Sciatic nerve (tissue), 2 donors: ENCODE measurements at regions not wholly inside any gene's neighbourhood (a gene's known extent, or its start where the extent isn't known, plus 50 kb on each side); places are given as distances from the start of the nearest gene placed in this dataset.
"Not testable (repeated sequence)": the region's sequence is repeated elsewhere in the genome, so short reads cannot be mapped to it uniquely, and the experiment has no call there.

Experiments used
- ATAC-seq: fragments of 200-7000 bp; cut with Tn5 transposase; one replicate; pipeline ENCODE4 v1.9.1; 2020; ENCODE audit warnings: mild to moderate bottlenecking, moderate library complexity
- DNase-seq: peaks from one replicate; pipeline ENCODE4 v3.0.0-alpha.2; 2020; ENCODE audit warnings: low spot score
- intact Hi-C: fragments of 100-400 bp; cut with DNase I; formaldehyde crosslinking; loops from one replicate; pipeline ENCODE4 v1.14.2; 2022
- donor health status: DM: no; HTN: no; CAD: no.
- donor health status: DM: no; HTN: no; CAD: no.

DNA sequence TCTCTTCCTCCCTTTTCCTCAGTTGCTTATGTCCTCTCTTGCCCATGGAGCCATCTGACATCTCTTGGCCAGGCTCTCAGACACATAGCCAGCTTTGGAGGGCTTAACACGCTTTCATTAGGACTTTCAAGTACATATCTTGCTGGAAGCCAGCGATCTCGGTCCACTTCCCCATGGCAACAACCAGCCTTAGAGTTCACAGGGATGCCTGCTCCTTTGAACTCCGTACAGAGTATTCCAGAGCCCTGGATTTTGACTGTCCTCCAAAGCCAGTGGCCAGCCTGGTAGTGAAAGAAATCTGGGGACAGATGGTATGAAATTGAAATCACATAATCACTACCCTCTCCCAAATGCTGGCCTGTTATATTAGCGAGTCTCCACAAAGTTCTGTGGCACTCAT lies 370.5 kb upstream of the NPVF start:
- no peak for ATAC-seq
- intact Hi-C loops, result no loop called here
- DNase-seq, result no peak

DNA sequence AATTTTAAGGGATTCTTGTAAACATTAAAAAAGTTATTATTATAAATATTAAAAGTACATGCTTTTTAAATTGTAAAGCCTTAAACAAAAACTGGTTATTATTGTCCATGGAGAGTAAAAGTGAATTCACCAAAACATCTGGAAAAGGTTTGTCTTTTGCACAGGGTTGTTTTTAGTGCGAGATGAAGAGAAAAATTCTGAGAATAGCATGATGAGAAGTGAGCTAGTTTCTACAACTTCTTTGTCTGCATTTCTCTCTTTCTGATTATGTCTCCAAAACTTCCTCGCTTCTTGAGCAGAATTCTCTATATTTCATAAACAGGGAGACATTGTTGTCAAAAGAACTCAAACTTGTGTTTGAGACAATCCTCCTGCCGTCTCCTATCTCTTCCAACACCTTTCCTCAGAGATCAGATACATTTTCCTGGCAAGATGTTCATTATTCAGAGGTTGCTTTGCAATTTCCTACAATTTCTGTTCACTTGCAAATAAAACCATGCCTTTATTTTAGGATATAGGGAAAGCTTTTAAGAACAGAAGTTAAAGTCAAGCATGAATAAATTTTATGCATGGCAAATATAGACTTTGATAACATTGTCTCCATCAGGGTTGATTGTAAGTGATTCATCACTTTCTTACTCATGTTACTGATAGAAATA lies 372.1 kb upstream of the NPVF start:
- intact Hi-C loops, result no loop called here
- ATAC-seq (no peak), DNase-seq (no peak)

DNA sequence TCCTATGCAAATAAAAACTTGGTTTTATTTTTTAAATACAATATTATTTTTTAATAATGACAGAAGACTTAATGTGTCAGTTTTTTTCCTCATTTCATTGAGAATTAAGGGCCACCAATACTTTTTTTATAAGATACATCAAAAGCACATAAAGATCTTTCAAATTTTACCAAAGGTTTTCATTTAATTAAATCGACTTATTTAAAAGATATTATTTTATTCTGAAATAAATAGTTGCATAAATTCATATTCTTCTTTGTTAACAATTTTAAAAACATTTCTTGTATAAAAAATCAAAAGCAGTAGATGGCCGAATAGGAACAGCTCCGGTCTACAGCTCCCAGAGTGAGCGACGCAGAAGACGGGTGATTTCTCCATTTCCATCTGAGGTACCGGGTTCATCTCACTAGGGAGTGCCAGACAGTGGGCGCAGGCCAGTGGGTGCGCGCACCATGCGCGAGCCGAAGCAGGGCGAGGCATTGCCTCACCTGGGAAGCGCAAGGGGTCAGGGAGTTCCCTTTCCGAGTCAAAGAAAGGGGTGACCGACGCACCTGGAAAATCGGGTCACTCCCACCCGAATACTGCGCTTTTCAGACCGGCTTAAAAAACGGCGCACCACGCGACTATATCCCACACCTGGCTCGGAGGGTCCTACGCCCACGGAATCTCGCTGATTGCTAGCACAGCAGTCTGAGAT lies 374.6 kb upstream of the NPVF start:
- ATAC-seq, intact Hi-C loops, DNase-seq: not testable (repeated sequence)

DNA sequence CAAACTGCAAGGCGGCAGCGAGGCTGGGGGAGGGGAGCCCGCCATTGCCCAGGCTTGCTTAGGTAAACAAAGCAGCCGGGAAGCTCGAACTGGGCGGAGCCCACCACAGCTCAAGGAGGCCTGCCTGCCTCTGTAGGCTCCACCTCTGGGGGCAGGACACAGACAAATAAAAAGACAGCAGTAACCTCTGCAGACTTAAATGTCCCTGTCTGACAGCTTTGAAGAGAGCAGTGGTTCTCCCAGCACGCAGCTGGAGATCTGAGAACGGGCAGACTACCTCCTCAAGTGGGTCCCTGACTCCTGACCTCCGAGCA lies 375.1 kb upstream of the NPVF start:
- DNase-seq, intact Hi-C loops, ATAC-seq: not testable (repeated sequence)

DNA sequence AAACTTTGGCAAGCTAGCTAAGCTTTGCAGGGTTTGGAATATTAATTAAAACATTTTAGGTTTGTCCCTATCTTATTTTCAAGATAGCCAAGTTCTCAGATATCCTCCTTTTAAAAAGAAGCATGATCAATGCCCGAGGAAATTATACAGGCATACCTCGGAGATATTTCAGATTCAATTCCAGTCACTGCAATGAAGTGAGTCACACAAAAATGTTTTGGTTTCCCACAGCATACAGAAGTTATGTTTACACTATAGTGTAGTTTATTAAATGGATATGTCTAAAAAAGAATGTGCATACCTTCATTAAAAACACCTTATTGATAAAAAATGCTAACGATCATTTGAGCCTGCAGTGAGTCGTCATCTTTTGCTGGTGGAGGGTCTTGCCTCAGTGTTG lies 382.9 kb upstream of the NPVF start:
- intact Hi-C loops, result no loop called here
- no peak for DNase-seq
- no peak for ATAC-seq

DNA sequence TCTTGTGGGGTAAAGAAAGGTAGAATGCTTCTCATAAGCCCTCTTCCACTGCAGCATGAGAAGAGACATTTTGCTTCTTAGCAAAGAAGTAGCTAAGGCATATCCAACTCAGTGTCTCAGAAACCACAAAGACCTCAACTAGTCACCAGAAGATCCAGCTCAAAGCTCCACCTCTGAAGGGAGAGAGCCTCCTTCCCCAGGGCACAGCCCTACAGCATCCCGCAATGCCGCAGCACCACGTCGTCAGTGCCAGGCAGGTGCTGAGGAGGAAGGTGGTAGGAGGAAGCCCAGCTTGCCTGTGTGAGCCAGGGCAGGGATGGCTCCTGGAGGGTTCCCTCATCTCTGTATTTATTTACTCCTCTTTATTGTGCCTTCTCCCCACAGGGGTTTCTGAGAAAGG lies 385.6 kb upstream of the NPVF start:
- DNase-seq (no peak), ATAC-seq (no peak)
- intact Hi-C loops, result no loop called here

DNA sequence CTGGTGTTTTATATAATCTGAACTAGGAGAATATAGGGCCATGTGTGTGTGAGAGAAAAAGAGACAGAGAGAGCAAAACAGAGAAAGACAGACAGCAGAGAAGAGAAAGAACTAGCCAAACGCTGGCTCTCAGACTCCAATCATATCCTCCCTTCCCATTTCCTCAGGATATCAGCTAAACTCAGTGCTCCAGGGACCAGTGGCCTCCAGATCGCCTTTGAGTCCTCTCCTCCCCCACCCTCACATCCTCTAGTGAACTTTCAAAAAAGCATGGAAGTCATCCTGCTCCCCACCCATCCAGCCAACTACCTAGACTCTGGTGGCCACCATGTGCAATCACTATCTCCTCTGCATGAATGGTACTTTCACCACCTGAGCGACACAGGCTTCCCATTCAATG lies 386.1 kb upstream of the NPVF start:
- intact Hi-C loops, result no loop called here
- ATAC-seq, result peak; percentile 31
- no peak for DNase-seq

DNA sequence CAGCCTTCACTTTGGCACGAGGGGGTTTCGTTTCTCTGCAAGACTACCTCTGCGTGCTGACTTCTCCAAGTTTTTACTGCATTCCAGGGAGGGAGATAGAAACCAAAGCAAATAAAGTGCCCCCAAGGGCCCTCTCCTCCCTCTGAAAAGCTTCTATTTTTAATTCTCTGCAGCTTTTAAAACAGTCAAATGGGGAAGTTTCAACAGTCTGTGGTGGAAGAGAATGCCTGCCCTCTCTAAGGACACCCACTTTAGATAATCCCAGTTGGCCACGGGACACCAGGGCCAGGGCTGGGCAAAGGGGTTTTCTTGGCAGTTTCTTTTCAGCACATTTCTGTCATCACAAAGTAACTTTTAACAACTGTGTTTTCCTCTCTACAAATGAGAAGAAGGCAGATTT lies 386.7 kb upstream of the NPVF start:
- ATAC-seq, result peak; percentile 77
- intact Hi-C loops, result no loop called here

DNA sequence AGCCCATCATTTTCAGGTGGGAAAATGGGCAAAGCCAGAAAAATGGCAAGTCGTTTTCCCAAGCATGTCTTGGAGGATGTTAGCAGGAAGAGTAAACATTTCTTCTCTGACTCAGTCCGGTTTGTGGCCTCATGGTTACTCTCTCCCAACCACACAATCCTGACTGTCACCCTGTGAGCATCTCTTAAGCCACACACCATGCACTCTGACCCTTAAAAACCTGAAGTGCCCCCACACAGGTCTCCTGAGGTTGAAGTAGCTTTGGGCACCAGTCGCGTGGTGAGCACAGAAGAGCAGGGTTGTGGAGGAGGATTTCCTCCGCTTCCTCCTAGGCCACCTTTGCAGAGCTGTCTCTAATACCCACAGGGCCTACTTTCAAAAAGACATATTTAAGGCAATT lies 387.3 kb upstream of the NPVF start:
- no peak for ATAC-seq
- no peak for DNase-seq
- intact Hi-C loops, result no loop called here

More for the DNA sequence above, 386.7 kb upstream of the NPVF start:
- no peak for DNase-seq

DNA sequence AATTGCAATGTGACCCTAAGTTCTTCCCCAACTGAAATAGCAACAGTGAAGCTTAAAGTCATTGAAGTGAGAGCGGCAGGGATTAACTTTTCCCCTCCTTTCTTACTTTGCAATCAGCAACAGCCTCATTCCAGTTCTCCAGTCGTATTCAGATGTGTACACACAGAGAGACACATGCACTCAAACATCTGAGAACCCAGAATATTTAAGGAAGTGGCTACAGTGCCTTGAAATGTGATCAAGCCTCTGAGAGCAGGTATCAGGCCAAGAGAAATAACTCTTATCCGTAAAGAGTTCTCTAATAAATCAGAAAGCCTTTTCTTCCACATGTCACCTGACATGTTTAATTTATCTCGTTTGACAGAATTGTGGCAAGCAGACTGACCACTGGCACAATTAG lies 388.9 kb upstream of the NPVF start:
- intact Hi-C loops, result no loop called here
- no peak for ATAC-seq
- no peak for DNase-seq

- DNase-seq, result no peak
- intact Hi-C loops, result no loop called here
- ATAC-seq, result no peak
These were observed 389.4 kb upstream of the NPVF start for GRCh38 chr7:25617673-25618072.

DNA sequence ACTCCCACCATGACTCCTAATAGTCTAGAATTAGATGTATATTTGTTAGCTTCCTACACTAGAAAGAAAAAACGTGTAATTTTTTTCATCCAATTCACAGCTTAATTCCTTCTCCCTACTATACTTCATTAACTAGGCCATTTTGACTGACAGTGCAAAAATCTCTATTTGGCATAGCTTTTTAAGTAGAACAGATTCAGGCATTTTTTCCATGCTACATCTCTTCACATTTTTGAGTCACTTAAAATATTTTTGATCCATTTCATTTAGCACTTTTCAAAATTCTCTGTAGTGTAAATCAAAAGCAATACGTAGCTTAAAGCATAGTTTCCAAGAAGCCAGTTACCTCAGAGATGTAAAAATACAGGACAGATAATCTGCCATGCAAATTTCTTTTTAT lies 391.1 kb upstream of the NPVF start:
- DNase-seq (no peak), ATAC-seq (no peak)
- intact Hi-C loops, result no loop called here

DNA sequence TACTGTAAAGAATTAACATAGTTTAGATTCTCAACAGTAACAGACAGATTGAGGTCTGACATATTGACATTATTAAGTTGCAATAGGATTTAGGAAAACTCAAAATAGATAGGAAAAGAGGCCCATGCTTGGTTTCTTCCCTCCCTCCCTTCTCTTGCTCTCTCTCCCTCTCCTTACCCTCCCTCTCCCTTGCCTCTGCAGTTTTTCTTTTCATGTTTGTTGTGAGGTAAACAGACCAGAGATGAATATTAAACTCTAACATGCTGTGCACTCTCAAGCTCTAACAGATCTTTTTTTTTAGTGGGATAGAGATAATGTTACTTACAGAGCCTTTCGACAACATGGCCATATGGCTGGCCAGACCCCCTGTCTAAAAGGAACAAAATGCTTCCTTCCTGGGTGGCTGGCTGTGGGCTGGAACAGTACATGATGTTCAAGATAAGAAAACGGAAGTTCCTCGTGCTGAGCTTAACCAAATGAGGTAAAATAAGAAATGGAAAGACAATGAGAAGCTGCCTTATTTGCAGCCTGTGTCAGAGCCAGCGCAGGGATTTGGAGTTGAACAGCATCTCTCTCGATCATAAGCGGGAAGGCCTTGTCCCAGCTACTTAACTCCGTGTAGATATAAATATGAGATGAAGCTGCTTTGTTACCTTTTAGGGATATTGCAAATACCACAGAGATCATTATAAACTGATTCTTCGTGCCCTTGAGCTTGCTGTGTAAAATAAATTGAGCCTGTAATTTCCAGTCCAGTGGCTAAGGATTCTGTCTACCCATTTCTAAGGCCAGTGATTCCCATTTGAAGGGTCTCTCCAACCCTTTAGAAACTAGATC lies 391.9 kb upstream of the NPVF start:
- intact Hi-C loops, result no loop called here
- ATAC-seq (peak; percentile 60), DNase-seq (no peak)

DNA sequence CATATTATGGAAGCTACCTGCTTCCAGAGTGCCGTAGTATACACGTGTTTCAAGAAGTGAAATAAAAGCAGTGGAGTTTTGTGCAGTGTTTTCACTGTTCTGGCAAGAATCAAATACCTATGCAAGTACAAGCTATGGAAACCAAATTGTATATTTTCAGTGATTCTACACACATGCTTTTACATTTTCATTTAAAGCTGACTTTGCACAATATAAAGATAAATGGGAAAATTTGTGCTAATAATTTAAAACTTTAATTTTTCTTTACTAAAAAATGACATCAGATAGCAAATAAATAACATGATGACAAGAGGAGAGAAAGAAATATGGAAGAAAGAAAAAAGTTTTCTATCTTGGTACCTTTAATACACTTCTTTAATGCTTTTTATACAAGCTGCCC lies 393.7 kb upstream of the NPVF start:
- DNase-seq, result no peak
- no peak for ATAC-seq
- intact Hi-C loops, result no loop called here

GRCh38 chr7:25622695-25623094 lies 394.4 kb upstream of the NPVF start:
- no peak for DNase-seq
- no peak for ATAC-seq
- intact Hi-C loops, result no loop called here

GRCh38 chr7:25624051-25624450 lies 395.8 kb upstream of the NPVF start:
- DNase-seq (no peak), ATAC-seq (no peak)
- intact Hi-C loops, result no loop called here

DNA sequence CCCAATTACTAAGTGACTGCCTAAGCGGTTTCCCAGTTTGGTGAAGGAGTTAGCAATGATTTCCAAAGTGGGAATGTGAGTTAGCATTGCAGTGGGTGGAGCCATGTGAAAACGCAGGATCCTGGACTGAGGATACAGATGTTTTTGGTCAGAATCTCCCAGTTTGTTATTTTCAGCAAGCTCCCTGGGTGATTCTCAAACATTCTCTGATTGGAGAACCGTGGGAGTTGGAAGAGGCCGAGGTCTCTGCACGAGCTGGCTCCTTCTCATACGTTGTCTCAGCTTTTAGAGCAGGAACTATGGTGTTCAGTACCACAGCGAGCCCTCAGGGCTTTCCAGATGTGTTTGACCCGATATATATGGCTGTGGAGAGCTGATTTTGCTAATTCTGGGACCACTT lies 396.5 kb upstream of the NPVF start:
- ATAC-seq, result peak; percentile 83
- intact Hi-C loops, result no loop called here
- no peak for DNase-seq

GRCh38 chr7:25625306-25625992 lies 397.2 kb upstream of the NPVF start:
- ATAC-seq, result no peak
- DNase-seq, result no peak
- intact Hi-C loops, result no loop called here

GRCh38 chr7:25626451-25627131 lies 398.3 kb upstream of the NPVF start:
- ATAC-seq (no peak), DNase-seq (no peak)
- intact Hi-C loops, result no loop called here
